SK-N-SH treated with all-trans-retinoic acid at 6 μM for 48 hours (cell line): ENCODE measurements at regions not wholly inside any gene's neighbourhood (a gene's known extent, or its start where the extent isn't known, plus 50 kb on each side); places are given as distances from the start of the nearest gene placed in this dataset.

Experiments
- ARNTL ChIP-seq: fragments of 450-650 bp; formaldehyde crosslinking; IDR thresholded peaks from 2 replicates; pipeline ENCODE4 v1.5.0; 2020; ENCODE audit warnings: low read depth, mild to moderate bottlenecking, moderate library complexity, borderline replicate concordance
- BACH2 ChIP-seq: fragments of 250-450 bp; sonication (Bioruptor Pico); IDR thresholded peaks from 2 replicates; pipeline ENCODE4 v1.9.0; 2021; ENCODE audit warnings: mild to moderate bottlenecking, borderline replicate concordance
- OSR1 ChIP-seq: fragments of 250-450 bp; sonication (Bioruptor Pico); IDR thresholded peaks from 2 replicates; pipeline ENCODE4 v1.8.0; 2022; ENCODE audit warnings: moderate library complexity, mild to moderate bottlenecking, inconsistent platforms
- RARB ChIP-seq: fragments of 250-450 bp; sonication (Bioruptor Pico); IDR thresholded peaks from 2 replicates; pipeline ENCODE4 v1.8.0; 2021; ENCODE audit warnings: mild to moderate bottlenecking, moderate library complexity
- TSHZ2 ChIP-seq: fragments of 250-450 bp; sonication (Bioruptor Pico); IDR thresholded peaks from 2 replicates; pipeline ENCODE4 v1.5.0; 2020; ENCODE audit warnings: mild to moderate bottlenecking, moderate library complexity
- ZFP30 ChIP-seq: fragments of 450-650 bp; formaldehyde crosslinking; IDR thresholded peaks from 2 replicates; pipeline ENCODE4 v1.5.0; 2022; ENCODE audit warnings: mild to moderate bottlenecking, moderate library complexity

DNA sequence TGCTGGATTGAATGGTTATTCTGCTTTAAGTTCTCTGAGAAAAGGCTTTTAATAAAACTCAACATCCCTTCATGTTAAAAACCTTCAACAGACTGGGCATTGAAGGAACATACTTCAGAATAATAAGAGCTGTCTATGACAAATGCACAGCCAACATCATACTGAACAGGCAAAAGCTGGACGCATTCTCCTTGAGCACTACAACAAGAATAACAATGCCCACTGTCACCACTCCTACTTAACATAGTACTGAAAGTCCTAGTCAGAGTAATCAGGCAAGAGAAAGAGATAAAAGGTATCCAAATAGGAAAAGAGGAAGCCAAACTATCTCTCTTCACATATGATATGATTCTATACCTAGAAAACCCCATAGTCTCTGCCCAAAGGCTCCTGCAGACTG, 641.4 kb downstream of the IRS1 start:
- TF ChIP-seq OSR1 (no peak), ARNTL (no peak), BACH2 (CRISPR knock-in tag) (no peak), TSHZ2 (CRISPR knock-in tag) (no peak), RARB (CRISPR knock-in tag) (no peak), ZFP30 (CRISPR knock-in tag) (no peak)
